HEK293T (cell line): ENCODE measurements at regions not wholly inside any gene's neighbourhood (a gene's known extent, or its start where the extent isn't known, plus 50 kb on each side); places are given as distances from the start of the nearest gene placed in this dataset.

Experiments
- ARNT ChIP-seq: fragments of 450-650 bp; IDR thresholded peaks from 2 replicates; pipeline ENCODE4 v1.6.1; 2017; ENCODE audit warnings: mild to moderate bottlenecking
- FOXM1 ChIP-seq: fragments of 450-650 bp; IDR thresholded peaks from 2 replicates; pipeline ENCODE4 v1.6.1; 2017; ENCODE audit warnings: mild to moderate bottlenecking, borderline replicate concordance
- SUZ12 ChIP-seq: fragments of 450-650 bp; IDR thresholded peaks from 2 replicates; pipeline ENCODE4 v1.6.1; 2016; ENCODE audit warnings: mild to moderate bottlenecking
- TARDBP ChIP-seq: fragments of 450-650 bp; IDR thresholded peaks from 2 replicates; pipeline ENCODE4 v1.6.1; 2016

DNA sequence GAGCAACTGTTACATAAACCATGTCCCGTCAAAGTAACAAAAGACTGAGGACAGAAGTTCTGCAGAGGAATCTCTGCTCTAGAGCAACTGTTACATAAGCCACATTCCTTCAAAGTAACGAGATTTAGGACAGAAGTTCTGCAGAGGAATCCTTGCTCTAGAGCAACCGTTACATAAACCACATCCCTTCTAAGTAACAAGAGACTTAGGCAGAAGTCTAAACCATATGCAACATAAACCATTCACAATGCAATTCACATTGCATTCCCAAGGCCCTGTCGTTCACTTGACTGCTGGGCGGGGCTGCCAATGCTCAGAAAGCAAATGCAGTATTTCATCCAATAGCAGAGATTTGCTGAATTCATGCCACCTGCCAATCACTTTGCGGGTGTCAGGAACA is 124.4 kb upstream of the PUDP start:
- no peak for TF ChIP-seq TARDBP
- no peak for TF ChIP-seq SUZ12
- TF ChIP-seq FOXM1: no peak
- no peak for TF ChIP-seq ARNT
